DMS53 treated with DMSO at 0.1 percent for 48 hours (cell line): ENCODE measurements at regions not wholly inside any gene's neighbourhood (a gene's known extent, or its start where the extent isn't known, plus 50 kb on each side); places are given as distances from the start of the nearest gene placed in this dataset.
"Not testable (repeated sequence)": the region's sequence is repeated elsewhere in the genome, so short reads cannot be mapped to it uniquely, and the experiment has no call there.

Experiments
- DNase-seq: peaks from one replicate; lab custom pipeline; 2025; ENCODE audit not compliant: unreplicated experiment; lab: John Stamatoyannopoulos, UW

DNA sequence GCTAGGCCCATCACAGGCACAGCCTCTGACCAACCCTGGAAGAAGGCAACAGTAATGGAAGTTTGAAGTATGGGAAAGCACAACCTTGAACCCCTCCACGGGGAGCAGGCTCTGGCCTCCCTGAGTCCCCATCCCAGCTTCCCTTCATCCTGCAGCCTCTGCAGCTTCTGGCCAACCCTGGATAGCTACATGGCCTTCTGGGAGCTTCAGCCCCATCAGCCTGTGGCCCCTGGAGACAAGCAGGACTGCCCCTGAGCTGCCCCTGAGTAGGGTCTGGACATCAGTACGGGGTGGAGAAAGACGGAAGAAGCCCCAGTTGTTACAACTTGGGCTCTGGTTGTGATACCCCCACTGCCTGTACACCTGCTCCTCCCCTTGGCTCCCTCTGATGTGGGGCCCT is 113.8 kb upstream of the CD82 start:
- no peak for DNase-seq

DNA sequence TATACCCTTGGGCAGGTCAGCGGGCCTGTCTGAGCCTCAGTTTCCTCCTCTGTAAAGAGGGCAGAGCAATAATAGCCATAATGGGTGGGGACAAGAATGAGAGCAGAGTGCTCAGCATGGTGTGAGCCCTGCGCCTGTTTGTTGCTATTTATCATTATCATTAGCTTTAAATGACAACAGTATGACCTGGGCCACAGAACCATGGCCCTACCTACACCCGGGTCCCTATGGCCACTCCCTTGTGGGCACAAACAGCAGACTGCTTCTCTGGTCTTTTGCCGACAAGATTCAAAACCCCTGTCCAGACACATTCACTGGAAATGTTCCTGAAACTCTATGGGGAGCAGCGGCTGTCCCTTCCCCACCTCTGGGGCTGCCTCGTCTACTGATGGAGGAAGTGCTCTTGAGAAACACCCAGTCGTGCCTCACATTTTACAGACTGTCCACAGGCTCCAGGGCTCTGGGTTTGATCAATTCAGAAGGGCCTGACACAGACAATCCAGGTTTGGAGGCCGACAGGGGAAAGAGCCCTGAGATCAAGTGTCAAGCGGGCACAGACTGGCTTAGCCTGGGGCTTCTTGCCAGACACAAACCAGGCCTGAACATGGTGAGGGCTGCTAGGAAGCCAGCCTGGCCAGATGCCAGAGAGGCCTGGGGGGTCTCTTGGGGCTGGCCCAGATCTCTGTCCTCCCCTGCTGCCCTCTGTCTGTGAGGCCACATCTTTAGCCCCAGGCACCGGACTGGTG is 112.5 kb upstream of the CD82 start:
- no peak for DNase-seq

DNA sequence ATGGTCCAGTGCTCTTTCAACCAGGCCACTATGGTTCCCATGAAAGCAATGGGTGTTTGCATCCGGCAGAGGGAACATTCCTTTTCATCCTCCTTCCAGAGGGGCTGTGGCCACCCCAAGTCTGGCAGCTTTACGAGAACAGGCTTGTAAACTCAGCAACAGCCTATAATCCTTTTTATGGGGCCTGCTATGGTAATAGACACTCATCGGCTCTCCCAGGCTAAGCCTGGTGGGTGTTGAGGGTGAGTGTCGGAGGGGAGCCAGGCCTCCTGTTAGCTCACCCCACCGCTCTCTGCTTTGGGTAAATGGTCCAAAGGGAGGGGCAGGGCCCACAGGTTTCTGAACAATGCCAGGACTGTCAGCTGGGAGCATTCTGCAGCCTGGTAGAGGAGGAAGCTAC is 111.6 kb upstream of the CD82 start:
- no peak for DNase-seq

DNA sequence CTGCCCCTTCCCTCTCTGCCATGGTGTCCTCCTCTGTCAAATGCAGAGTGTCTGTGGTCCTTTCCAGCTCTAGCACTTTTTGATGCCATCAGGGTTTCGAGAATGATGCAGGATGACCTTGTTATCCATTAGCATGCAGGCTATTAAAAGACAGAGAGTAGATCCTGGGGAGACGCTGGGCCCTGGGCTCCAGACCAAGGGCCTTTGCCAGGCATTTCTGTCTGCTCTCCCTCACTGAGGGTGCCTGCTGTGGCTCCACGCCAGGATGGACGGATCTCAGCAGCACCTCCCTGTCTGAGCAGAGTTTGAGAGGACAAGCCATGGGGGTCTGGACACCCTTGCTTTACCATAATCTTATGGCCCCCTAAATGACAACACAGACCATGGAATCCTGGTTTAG is 110.8 kb upstream of the CD82 start:
- no peak for DNase-seq

DNA sequence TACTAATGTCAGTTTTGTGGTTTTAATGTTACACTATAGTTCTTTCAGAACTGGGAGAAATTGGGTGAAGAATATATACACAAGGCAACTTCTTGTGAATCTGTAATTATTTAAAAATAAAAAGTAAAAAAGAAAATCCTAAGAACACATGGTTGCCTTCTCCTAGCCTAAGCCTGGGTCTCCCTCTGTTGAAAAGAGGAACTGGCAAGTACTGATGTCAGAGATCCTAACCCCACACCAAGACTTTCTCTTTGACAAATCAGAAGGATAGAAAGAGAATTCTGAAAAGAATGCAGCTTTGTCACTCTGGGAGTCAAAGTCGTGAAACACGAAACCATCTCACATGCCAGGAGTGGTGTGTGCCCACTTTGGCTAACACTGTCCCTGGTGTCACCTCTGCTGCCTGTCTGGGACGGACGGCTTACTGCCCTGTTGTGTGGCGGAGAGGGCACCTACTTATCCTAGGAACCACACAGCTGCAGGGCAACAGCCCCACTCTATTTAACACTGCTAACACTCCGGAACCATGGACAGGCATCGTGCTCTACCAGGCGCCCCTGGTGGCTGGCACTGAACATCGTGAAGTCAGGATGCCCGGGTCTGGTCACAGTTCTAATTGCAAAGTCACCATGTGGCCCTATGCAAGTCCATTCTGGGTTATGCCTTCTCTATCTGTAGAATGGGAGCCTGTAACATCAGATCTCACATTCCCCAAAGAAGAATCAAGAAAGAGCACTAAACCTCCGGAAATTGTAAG is 108.7 kb upstream of the CD82 start:
- no peak for DNase-seq

DNA sequence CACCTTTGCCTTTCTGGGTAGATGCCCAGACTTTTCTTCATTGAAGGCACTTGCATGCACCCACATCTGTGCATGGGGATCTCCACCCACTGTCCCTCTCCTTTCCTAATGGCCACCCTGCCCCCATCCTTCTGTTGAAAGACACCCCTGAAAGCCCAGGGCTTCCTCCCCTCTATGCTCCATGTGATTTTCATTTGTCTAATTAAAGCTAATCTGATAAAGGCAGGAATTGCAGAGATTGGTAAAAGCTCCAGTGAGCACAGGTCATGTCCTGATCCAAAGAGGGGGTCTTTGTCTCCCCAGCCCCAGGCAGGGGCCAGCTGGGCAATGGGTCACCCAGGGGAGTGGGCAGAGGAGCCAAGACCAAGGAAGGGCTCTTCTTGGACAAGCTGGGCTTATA is 107.6 kb upstream of the CD82 start:
- DNase-seq = no peak

DNA sequence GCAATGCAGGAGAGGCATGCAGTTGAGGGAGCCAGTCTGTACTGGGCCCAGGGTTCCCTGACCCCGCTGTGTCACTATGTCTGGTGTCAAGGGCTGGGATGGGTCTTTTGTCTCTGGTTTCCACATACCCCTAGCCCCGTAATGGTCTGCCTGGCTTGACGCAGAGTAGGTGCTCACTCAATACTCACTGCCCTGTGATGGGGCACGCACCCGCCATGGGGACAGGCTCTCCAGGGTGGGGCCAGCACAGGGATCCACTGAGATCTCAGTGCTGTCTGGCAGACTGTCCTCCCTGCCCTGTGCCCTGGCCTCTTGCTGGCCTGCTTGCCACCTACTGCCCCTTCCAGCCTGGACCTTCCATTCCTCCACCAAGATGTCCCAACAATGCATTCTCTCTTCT is 101.7 kb upstream of the CD82 start:
- DNase-seq = no peak

DNA sequence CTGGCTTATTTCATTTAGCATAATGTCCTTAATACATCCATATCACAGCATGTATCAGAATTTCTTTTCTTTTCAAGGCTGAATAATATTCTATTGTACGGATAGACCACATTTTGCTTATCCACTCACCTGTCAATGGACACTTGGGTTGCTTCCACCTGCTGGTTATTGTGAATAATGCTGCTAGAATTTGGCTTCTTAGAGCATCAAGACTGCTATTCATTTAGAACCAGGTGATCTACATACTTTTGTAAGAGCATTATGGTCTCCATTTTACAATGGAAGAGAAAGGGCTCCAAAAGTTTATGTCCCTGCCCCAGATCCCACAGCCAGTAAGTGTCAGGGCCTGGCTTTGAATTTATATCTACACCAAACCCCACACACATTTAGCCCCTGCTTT is 100.7 kb upstream of the CD82 start:
- DNase-seq = peak; percentile 1

DNA sequence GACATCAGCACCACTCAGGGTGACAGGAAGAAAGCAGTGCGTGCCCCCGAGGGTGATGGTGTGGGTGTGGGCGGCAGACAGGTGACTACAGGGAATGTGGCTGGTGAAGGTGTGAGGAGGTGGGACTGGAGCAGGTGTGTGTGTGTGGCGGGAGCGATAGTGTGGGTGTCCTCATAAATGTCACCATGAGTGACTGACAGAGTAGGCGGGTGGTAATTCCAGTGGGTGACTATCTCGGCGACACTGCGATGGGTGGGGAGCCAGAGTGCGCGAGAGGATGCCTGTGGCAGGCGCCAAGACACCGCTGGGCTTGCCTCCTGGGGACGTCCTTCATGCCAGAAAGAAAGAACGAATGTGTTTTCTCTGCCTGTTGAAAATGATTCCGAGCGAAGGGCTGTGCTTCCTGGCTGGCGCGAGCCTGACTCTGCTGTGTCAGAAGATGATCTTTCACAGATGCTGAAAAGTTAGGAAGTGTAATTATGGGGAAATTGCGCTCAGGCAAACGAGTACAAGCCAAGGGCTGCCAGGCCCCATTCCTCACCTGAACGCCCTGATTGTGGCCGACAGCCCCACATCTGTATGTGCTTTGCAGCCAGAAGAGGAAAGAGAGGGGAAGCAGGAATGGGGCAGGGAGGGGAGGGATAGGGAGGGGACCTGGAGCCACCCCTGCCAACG is 98.8 kb upstream of the CD82 start:
- DNase-seq = no peak

DNA sequence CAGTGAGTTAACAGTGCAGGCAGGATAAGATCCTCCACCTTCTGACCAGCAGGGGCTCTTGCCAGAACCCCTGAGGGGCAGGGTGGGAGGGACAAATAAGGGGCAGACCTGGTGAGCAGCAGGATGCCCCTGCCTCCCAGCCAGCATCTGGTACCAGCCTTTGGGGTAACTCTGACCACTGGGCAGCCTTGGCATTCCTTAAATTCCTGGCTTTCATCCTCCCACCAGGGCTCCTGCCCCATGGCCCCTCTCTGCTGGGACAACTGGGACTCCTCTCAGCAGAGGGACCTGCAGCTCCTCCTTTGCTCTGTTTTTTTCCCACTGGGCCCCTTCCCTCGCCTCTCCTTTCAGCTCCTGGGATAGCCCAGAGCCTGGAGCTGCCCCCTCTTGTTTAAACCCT is 98.0 kb upstream of the CD82 start:
- no peak for DNase-seq

DNA sequence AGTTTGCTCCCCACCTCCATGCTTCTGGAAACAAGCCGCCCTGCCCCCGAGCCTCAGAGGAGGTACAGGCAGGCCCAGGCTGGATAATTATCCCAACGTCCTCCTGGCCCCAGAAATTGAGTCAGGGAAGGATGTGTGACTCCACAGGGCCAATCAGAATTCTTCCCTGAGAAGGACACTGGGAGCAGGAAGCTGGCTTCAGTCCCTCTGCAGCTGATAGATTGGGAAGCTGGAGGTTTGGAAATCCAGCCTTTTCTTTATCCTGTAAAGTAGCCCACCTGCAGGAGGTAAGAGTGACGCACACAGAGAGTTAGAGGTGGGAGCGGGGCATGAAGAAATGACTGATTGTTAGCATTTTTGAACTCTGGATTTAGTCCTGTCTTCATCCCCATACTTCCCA is 97.5 kb upstream of the CD82 start:
- no peak for DNase-seq

DNA sequence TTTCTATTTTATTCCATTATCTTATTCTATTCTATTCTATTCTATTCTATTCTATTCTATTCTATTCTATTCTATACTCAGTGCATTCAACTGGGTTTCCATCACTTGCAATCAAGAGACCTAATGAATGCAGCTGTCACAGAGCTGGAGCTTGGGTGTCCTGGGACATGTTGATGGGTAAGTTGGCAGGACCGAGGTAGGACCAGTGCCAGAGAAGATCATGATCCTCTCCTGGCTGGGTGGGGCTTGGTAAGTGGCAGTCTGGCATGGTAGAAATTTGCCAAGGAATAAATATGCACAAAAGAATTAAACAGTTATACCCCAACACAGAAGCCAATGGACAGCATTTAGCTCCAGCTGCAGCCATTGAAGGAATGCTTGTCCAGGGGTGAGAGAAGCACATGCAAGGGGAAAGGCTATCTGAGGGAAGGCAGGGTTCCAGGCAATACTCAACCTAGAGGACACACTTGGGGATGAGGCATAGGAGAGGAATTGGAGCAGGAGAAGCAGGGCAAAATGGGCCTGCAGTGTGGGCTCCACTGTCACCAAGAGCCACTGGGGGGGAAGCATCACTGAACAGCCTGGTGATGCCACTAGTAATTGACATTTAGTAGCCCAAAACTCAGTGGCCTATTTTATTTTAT is 97.0 kb upstream of the CD82 start:
- DNase-seq = no peak

DNA sequence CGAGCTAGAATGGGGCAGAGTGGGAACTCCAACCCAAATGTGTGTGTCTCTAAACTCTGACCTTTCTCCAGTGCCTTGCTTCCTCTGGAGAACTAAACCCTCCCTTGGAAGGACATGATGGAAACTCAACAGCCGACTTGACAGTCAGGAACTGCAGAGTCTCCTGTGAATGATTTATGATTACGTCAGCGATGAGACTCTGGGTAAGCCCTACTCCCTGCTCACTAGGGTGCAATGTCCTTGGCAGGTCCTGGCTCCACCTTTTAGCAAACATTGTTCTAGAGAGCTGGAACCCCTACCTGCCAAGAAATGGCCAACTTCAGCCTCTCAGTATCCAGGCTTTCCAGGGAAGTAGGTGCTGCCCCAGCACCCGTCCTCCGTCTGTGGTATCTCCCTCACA is 96.1 kb upstream of the CD82 start:
- DNase-seq = no peak

DNA sequence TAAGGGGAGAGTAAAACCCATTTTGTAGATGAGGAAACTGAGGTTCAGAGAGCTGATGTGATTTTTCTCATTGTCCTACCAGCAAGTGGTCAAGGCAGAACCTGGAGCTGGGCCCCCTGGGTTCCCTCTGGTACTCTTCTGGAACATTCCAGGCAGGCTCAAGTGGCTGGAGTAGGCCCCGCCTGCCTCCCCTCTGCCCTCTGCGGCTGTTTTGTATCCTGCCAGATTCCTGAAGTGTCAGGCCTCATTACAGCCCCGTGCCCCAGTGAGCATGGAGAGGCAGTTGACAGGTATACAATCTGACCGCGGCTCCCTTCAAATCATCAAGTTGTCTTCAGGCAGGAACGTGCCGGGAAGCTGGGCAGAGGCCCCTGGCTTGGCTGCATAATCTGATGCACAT is 94.6 kb upstream of the CD82 start:
- DNase-seq = no peak

DNA sequence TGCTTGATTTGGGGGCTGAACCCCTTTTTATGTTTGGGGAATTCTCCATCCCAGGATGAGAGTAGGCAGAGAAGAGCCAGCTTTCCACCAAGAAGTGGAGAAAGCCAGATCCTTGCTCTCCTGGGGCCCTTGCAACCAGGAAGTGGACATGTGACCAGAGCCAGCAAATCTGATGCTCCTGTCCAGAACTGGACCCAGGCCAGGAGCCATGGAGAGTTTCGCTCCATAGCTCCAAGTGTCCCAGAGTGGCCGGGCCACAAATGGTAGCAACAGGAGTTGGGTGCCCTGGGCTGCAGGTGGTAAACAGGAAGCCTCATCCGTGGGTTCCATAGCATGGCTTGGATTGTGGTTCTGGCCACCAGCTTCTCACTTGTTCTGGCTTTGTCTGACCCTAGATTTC is 93.9 kb upstream of the CD82 start:
- DNase-seq = no peak

DNA sequence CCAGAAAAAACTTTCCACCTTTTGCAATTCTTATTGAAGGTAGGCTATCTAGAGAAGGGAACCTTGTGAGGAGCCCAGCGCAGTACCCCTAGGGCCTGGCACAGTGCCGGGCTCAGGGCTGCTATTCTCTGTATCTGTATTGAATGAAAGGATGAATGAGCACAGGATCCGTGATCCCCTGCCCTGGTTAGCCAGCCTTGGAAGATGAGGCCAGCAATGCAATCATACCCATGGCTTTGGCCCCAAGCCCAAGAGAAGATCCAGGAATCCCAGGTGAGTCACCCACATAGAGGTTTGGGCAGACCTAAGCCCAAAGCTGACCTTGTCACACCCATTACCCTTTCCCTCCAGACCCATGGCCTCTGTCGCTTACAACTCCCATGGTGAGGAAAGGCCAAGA is 92.5 kb upstream of the CD82 start:
- no peak for DNase-seq

DNA sequence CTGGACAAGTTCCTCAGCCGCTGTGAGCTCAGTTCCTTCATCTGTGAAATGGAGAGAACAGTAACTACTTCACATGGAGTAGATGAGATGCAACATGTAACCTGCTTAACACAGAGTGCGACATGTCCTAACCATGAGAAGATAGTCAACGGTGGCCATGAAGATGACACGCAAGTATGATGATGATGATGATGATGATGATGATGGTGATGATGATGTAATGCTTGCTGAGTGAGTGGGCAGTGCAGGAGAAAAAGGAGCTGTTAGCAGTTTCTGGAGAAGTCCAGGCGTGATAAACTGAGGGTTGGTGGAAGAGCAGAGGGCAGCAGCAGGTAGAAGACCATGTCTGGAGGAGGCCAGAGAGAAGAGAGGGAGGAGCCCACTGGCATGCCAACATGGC is 90.8 kb upstream of the CD82 start:
- no peak for DNase-seq

DNA sequence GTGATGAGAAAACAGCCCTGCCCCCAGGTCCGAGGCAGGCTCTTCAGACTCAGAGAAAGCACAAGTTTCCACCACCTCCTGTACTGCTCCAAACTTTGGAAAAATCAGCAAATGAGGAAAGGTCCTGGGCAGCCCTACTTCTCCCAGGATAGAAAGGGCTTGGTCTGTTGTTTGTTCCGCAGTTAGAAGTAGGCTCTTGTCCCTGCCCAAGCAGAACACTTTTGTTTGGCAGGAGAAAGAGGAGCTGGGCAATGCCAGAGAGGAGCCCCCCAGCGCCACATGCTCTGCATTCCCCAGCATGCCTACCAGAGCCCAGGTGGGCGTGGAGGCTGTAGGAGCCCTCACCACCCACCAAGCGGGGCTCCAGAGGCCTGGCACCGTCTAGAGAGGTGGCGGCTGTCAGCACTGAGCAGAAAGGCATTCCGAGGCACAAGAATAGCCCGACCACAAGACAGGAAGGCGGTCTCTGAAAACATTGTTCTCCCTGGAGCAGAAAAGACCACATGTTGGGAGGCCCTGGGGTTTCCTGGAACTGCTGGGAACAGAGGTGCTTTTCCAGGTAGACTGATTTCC is 90.3 kb upstream of the CD82 start:
- DNase-seq = no peak

DNA sequence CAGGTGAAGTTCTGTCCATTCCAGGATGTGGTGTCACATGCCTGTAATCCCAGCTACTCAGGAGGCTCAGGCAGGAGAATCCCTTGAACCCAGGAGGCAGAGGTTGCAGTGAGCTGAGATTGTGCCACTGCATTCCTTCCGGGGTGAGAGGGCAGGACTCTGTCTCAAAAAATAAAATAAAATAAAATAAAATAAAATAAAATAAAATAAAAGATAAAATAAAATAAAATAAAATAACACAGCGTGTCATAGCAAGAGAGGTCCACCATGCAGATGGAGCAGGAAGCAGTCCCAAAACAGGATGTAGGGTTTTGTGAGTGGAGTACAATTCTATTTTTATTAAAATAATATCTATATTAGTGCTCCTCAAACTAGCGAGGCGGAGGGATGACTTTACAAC is 83.1 kb upstream of the CD82 start:
- DNase-seq = not testable (repeated sequence)

DNA sequence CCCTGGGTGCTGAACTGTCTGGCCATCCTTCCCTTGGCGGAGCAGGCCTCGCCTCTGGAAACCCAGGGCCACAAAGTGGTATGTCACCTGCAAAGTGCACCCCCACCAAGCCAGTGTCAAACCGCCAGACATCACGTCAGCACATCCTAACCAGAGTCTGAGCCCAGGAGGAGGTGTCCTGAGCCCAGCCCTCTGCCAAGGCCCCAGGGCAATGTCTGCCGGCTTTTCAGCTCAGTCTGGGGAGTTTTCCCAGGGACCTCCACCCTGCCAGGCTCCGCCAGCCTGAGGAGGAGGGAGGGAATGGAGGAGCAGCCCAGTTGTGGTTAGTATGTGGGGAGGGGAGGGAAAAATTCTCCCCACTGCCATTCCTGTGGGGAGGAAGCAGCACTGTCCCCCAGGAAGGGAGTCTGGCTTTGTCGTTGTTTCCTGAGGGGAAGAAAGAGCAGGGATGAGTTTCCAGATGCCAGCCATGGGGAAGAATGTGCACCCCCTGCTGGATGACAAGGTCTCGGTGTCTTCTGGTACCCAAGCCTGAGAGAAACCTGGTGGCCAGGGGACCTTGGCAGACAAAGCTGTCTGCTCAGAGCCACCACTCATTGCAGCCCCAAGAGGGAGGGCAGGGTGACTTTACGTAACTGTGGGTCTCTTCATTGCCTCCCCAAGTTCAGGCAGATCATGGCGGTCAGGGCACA is 81.4 kb upstream of the CD82 start:
- peak; percentile 3 for DNase-seq
